Astrocyte of the cerebellum (primary cell): ENCODE measurements at regions not wholly inside any gene's neighbourhood (a gene's known extent, or its start where the extent isn't known, plus 50 kb on each side); places are given as distances from the start of the nearest gene placed in this dataset.

ENCODE experiments used
- DNase-seq: peaks from one replicate; pipeline ENCODE4 v3.0.0-alpha.2; 2011; ENCODE audit warnings: low read depth
- H3K4me3 ChIP-seq: 2 replicates; pipeline ENCODE4 v1.5.1; 2011; ENCODE audit warnings: mild to moderate bottlenecking, low read depth, low read length, moderate library complexity
- in situ Hi-C: cut with HindIII; loops from 2 replicates; pipeline ENCODE4 v1.10.0; 2017; ENCODE audit warnings: low sequenced_read_pairs
- TF ChIP-seq, protein P1 (sequence below): IDR thresholded peaks from 2 replicates; pipeline ENCODE4 v1.5.1; 2012; ENCODE audit warnings: low read length, low read depth, moderate library complexity, mild to moderate bottlenecking; ENCODE audit errors: missing control alignments

DNA sequence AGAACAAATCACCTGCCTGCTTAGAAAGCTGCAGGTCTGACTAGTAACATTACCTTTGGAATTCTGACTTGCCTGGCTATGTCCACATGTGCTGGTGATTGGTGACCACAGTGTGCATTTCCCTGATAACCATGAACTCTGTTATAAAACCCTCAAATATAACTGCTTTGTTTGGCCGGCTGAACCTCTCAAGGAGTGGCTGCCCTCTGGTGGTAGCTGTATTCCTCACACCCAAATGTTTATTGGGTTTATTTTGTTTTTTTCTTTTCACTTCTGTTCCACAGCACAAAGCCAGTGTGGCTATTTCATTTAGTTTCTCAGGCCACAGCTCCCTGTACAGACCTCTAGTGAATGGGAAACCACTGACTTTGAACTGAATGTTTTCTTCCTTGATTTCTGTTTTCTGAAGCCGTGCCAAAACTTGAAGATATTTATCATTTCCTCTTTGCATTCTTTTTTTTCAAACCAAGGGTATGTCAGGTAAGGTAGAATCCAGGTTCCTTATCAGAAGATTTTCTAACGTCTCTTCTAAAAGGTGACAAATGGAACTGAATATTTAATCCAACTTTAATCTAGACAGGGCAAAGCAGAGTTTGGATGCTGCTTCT, 549.0 kb upstream of the VRK2 start:
- TF ChIP-seq, protein P1, sequence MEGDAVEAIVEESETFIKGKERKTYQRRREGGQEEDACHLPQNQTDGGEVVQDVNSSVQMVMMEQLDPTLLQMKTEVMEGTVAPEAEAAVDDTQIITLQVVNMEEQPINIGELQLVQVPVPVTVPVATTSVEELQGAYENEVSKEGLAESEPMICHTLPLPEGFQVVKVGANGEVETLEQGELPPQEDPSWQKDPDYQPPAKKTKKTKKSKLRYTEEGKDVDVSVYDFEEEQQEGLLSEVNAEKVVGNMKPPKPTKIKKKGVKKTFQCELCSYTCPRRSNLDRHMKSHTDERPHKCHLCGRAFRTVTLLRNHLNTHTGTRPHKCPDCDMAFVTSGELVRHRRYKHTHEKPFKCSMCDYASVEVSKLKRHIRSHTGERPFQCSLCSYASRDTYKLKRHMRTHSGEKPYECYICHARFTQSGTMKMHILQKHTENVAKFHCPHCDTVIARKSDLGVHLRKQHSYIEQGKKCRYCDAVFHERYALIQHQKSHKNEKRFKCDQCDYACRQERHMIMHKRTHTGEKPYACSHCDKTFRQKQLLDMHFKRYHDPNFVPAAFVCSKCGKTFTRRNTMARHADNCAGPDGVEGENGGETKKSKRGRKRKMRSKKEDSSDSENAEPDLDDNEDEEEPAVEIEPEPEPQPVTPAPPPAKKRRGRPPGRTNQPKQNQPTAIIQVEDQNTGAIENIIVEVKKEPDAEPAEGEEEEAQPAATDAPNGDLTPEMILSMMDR, result peak; percentile 81
- in situ Hi-C loops, result no loop called here
- peak; percentile 45 for DNase-seq
- H3K4me3 ChIP-seq, result no peak overlapping the region

DNA sequence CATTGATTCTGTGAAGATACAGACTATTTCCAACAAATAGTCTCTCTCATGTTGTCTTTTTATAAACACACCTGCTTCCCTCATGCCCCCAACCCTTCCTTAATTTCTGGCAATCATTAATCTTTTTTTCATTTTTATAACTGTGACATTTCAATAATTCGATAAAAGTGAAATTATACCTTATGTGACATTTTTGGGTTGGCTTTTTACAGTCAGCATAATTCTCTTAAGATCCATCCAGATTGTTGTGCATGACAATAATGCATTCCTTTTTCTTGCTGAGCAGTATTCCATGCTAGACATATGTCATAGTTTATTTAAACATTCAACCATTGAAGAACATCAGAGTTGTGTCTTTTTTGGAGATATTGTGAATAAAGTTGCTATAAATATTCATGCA, 541.8 kb upstream of the VRK2 start:
- no peak overlapping the region for H3K4me3 ChIP-seq
- TF ChIP-seq, protein P1, result no peak
- no peak for DNase-seq
- in situ Hi-C loops, result no loop called here

DNA sequence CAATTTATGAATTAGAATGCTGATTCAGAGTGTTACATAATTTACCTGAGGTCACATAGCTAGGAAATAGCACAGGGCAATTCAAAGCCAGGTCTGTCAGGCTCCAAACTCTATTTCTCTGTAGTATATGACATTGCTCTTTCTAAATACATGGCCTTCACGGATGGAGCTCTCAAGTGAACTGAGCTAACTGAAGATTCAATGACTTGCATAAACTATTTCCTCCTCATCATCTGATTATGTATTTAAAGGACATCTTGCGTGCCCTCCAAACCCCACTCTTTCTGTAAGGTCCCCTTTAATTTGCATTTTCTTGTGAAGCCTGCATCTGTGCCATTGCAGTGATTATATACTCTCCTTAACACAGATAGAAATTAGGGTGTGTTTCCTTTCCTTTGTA, 537.4 kb upstream of the VRK2 start:
- TF ChIP-seq, protein P1, result no peak
- no peak overlapping the region for H3K4me3 ChIP-seq
- DNase-seq, result no peak
- in situ Hi-C loops, result no loop called here

DNA sequence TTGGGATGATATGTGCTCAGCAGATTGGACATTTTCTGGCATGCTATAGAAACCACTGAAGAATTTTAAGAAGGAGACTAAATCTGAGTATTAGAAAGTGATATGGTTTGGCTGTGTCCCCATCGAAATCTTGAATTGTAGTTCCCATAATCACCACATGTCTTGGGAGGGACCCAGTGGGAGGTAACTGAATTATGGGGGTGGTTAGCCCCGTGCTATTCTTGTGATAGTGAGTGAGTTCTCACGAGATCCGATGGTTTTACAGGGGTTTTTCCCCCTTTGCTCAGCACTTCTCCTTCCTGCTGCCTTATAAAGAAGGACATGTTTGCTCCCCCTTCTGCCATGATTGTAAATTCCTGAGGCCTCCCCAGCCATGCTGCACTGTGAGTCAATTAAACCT, 535.9 kb upstream of the VRK2 start:
- TF ChIP-seq, protein P1, result no peak
- no peak for DNase-seq
- H3K4me3 ChIP-seq, result no peak overlapping the region
- in situ Hi-C loops, result no loop called here

DNA sequence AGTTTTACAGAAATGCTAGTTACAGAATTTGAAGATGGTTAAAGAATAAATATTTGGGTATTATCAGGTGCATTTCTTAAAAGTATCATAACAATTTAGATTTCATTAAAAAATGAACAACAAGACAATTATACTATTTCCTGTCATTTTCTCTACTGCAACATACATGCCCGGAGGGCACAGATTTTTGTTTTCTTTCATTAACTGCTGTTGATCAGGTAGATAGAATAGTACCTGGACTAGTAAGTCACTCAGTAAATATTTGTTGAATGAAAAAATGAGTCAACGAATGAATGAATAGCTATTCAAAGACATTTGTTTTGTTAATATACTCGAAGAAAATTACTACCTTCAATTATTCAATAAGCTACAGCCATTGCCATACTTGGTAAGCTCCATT, 531.2 kb upstream of the VRK2 start:
- in situ Hi-C loops, result no loop called here
- no peak for DNase-seq
- no peak overlapping the region for H3K4me3 ChIP-seq
- TF ChIP-seq, protein P1, result no peak

DNA sequence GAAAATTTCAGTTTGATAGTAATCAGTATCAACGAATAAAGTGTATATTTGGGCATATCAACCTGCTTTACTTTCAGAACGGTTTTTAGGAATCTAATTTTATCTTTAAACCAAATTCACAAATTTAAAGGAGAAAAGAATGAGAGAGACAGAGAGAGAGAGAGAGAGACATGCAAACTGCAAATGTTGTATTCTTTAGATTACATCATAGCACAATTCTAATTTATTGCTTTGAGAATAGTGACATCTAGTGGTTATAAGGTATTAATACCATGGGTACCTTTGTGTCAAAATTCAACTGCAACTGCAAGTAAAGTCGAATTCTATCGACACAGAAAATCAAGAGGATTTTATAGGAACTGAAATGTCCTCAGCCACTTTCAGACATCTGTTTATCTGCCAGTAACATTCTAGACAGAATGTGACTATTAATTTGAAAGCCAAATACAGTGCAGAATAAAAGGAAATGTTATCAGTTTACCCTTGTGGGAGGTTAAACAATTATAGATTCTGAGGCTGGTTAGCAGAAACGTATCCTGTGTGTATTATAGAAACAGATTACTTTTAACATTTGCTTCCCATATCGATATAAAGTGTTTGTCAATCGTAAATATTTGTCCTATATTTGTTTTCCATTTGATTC, 529.8 kb upstream of the VRK2 start:
- in situ Hi-C loops, result no loop called here
- DNase-seq, result peak; percentile 27
- H3K4me3 ChIP-seq, result no peak overlapping the region
- TF ChIP-seq, protein P1, result peak; percentile 28
